ENCODE measurements at regions not wholly inside any gene's neighbourhood (a gene's known extent, or its start where the extent isn't known, plus 50 kb on each side); places are given as distances from the start of the nearest gene placed in this dataset.

- no peak for DNase-seq (ENCODE audit: insufficient read length)
- no peak for TF ChIP-seq POLR2A (IDR thresholded peaks at IDR 0.05; ENCODE audit: low read depth, low read length)
- TF ChIP-seq POLR2AphosphoS5 (IDR thresholded peaks at IDR 0.05; ENCODE audit: low read depth, low read length): no peak
- TF ChIP-seq TAF1 (IDR thresholded peaks at IDR 0.05; ENCODE audit: borderline replicate concordance, low read depth, low read length): no peak
- FAIRE-seq: no peak
These were observed 180.2 kb downstream of the INHBB start for GRCh38 chr2:120526047-120526562.

GRCh38 chr2:120526997-120527945 is 181.3 kb downstream of the INHBB start:
- no peak for DNase-seq (ENCODE audit: insufficient read length)
- no peak for FAIRE-seq
- TF ChIP-seq POLR2AphosphoS5 (IDR thresholded peaks at IDR 0.05; ENCODE audit: low read depth, low read length) (no peak), TAF1 (IDR thresholded peaks at IDR 0.05; ENCODE audit: borderline replicate concordance, low read depth, low read length) (no peak), POLR2A (IDR thresholded peaks at IDR 0.05; ENCODE audit: low read depth, low read length) (no peak)

- no peak for TF ChIP-seq TAF1 (IDR thresholded peaks at IDR 0.05; ENCODE audit: borderline replicate concordance, low read depth, low read length)
- no peak for TF ChIP-seq POLR2AphosphoS5 (IDR thresholded peaks at IDR 0.05; ENCODE audit: low read depth, low read length)
- no peak for TF ChIP-seq POLR2A (IDR thresholded peaks at IDR 0.05; ENCODE audit: low read depth, low read length)
- DNase-seq (ENCODE audit: insufficient read length) (no peak), FAIRE-seq (no peak)
These were observed 182.2 kb downstream of the INHBB start for GRCh38 chr2:120528051-120528692.

GRCh38 chr2:120528693-120529076 is 182.7 kb downstream of the INHBB start:
- FAIRE-seq: no peak
- no peak for DNase-seq (ENCODE audit: insufficient read length)
- TF ChIP-seq POLR2AphosphoS5 (IDR thresholded peaks at IDR 0.05; ENCODE audit: low read depth, low read length) (no peak), POLR2A (IDR thresholded peaks at IDR 0.05; ENCODE audit: low read depth, low read length) (no peak), TAF1 (IDR thresholded peaks at IDR 0.05; ENCODE audit: borderline replicate concordance, low read depth, low read length) (no peak)

- FAIRE-seq: no peak
- TF ChIP-seq TAF1 (IDR thresholded peaks at IDR 0.05; ENCODE audit: borderline replicate concordance, low read depth, low read length): no peak
- no peak for TF ChIP-seq POLR2A (IDR thresholded peaks at IDR 0.05; ENCODE audit: low read depth, low read length)
- TF ChIP-seq POLR2AphosphoS5 (IDR thresholded peaks at IDR 0.05; ENCODE audit: low read depth, low read length): no peak
- DNase-seq (ENCODE audit: insufficient read length): no peak
These were observed 184.8 kb downstream of the INHBB start for GRCh38 chr2:120530781-120531180.

GRCh38 chr2:120531365-120531764 is 185.4 kb downstream of the INHBB start:
- no peak for TF ChIP-seq POLR2AphosphoS5 (IDR thresholded peaks at IDR 0.05; ENCODE audit: low read depth, low read length)
- no peak for TF ChIP-seq TAF1 (IDR thresholded peaks at IDR 0.05; ENCODE audit: borderline replicate concordance, low read depth, low read length)
- TF ChIP-seq POLR2A (IDR thresholded peaks at IDR 0.05; ENCODE audit: low read depth, low read length): no peak
- DNase-seq (ENCODE audit: insufficient read length) (no peak), FAIRE-seq (no peak)

GRCh38 chr2:120531863-120532600 is 186.1 kb downstream of the INHBB start:
- DNase-seq (ENCODE audit: insufficient read length): no peak
- TF ChIP-seq POLR2A (IDR thresholded peaks at IDR 0.05; ENCODE audit: low read depth, low read length) (no peak), TAF1 (IDR thresholded peaks at IDR 0.05; ENCODE audit: borderline replicate concordance, low read depth, low read length) (no peak), POLR2AphosphoS5 (IDR thresholded peaks at IDR 0.05; ENCODE audit: low read depth, low read length) (no peak)
- no peak for FAIRE-seq

- no peak for DNase-seq (ENCODE audit: insufficient read length)
- no peak for TF ChIP-seq POLR2A (IDR thresholded peaks at IDR 0.05; ENCODE audit: low read depth, low read length)
- FAIRE-seq: no peak
These were observed 187.7 kb downstream of the INHBB start for GRCh38 chr2:120533625-120534024.

GRCh38 chr2:120534457-120534856 is 188.5 kb downstream of the INHBB start:
- no peak for TF ChIP-seq TAF1 (IDR thresholded peaks at IDR 0.05; ENCODE audit: borderline replicate concordance, low read depth, low read length)
- TF ChIP-seq POLR2AphosphoS5 (IDR thresholded peaks at IDR 0.05; ENCODE audit: low read depth, low read length): no peak
- no peak for TF ChIP-seq POLR2A (IDR thresholded peaks at IDR 0.05; ENCODE audit: low read depth, low read length)
- FAIRE-seq (no peak), DNase-seq (ENCODE audit: insufficient read length) (no peak)

GRCh38 chr2:120535081-120535480 is 189.1 kb downstream of the INHBB start:
- DNase-seq (ENCODE audit: insufficient read length) (no peak), FAIRE-seq (no peak)
- TF ChIP-seq POLR2A (IDR thresholded peaks at IDR 0.05; ENCODE audit: low read depth, low read length) (no peak), POLR2AphosphoS5 (IDR thresholded peaks at IDR 0.05; ENCODE audit: low read depth, low read length) (no peak), TAF1 (IDR thresholded peaks at IDR 0.05; ENCODE audit: borderline replicate concordance, low read depth, low read length) (no peak)

- FAIRE-seq: no peak
- no peak for DNase-seq (ENCODE audit: insufficient read length)
- TF ChIP-seq POLR2A (IDR thresholded peaks at IDR 0.05; ENCODE audit: low read depth, low read length): no peak
- TF ChIP-seq TAF1 (IDR thresholded peaks at IDR 0.05; ENCODE audit: borderline replicate concordance, low read depth, low read length): no peak
- no peak for TF ChIP-seq POLR2AphosphoS5 (IDR thresholded peaks at IDR 0.05; ENCODE audit: low read depth, low read length)
These were observed 190.2 kb downstream of the INHBB start for GRCh38 chr2:120536141-120536540.
